HepG2 (cell line): ENCODE measurements at regions not wholly inside any gene's neighbourhood (a gene's known extent, or its start where the extent isn't known, plus 50 kb on each side); places are given as distances from the start of the nearest gene placed in this dataset.

Experiments
- JARID2 ChIP-seq: sonication (generic); formaldehyde crosslinking; IDR thresholded peaks from 2 replicates; pipeline ENCODE4 v1.8.1; 2023; ENCODE audit warnings: missing genetic modification reagents, inconsistent platforms; ENCODE audit not compliant: insufficient replicate concordance
- ZNF280D ChIP-seq: sonication (generic); formaldehyde crosslinking; IDR thresholded peaks from 2 replicates; pipeline ENCODE4 v1.5.1; 2020; ENCODE audit warnings: mild to moderate bottlenecking, missing genetic modification reagents

- TF ChIP-seq ZNF280D (CRISPR knock-in tag) (no peak), JARID2 (CRISPR knock-in tag) (no peak)
Observed at GRCh38 chr15:81514725-81515124, 140.7 kb upstream of the TMC3 start.
